ENCODE measurements at regions not wholly inside any gene's neighbourhood (a gene's known extent, or its start where the extent isn't known, plus 50 kb on each side); places are given as distances from the start of the nearest gene placed in this dataset.

DNA sequence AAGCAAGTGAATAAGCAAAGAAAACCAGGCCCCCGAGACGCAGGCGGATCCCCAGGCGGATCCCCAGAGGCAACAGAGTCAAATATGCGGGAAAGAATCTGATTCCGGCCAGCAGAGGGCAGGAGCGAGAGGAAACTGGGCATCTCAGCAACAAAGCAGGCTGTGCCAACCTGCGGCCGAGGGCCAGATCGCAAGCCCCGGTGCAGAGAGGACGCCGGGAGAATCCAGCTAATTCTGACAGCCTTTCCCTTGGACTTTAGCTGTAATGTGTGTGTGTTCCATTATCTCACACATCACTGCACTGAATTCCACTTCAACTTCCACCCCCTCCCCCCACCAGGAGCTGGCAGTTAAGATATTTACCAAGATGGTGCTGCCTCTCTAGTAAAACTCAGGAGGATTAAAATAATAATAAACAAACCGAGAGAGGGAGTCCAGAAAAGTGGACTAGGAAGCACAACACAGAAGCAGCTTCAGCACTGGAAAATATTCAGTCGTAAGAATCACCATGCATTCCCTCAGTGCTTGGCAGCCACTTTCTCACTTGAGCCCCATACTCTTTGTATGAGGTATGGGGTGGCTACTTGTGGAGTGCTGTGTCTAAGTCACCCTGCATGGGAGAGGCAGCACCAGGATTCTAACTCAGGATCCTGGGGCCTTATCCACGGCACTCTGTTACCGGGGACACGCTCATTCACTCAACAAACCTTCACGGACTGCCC lies 66.2 kb upstream of the SNX9 start:
- DNase-seq (ENCODE audit: low read depth), result peak; percentile 83

DNA sequence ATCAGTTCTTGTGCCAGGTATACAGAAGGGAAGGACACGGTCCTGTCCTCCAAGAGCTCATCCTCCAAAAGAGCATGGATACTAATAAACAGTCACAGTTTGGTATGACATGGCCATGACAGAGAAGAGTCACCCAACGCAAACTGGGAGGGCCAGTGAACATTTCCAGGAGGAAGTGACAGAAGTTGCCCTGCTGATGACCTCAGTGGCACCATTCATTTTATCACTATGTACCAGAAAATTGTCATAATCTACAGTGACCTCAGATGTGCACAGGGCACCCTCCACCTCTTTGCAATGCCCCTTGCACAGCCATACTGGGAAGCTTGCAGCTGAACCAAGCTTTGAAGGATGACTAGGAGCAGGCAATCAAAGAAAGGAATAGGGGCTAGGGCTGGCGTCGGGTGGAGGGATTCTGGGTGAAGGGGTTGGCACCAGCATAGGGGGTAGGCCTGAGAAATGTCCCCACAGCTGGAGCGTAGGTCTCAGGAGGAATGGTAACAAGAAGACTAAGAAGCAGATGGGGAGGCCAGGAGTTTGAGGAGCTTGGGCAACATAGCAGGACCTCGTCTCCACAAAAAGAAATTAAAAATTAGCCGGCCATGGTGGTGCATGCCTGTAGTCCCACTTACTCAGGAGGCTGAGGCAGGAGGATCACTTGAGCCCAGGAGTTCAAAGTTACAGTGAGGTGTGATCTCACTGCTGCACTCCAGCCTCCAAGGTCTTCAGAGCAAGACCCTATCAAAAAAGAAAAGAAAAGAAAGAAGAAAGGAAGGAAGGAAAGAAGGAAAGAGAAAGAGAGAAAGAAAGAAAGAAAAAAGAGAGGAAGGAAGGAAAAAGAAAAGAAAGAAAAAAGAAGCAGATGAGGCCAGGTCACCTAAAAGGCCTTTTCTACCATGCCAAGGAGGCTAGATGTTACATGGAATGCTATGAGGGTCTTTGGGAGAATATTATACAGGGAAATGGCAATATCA lies 65.3 kb upstream of the SNX9 start:
- no peak for DNase-seq (ENCODE audit: low read depth)

GRCh38 chr6:157758516-157759023 lies 64.5 kb upstream of the SNX9 start:
- DNase-seq (ENCODE audit: low read depth), result no peak

DNA sequence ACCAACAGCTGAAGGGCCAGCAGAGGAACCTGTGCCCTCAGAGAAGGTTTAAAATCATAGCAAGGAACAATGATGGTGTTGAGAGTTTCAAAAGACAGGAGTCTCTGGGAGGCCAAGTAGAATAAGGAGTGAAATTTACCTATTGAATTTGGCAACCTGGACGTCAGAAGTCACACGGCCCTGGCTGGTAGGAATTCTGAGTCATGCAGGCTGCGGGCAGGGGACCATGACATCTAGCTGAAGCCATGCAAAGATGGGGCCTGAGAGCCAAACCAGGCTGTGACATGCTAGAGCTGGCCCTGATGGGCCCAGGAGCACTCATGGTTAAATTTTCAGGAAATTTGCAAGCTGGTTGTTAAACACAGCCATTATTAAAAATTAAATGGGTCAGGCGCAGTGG lies 64.0 kb upstream of the SNX9 start:
- DNase-seq (ENCODE audit: low read depth), result no peak

GRCh38 chr6:157760137-157760536 lies 62.9 kb upstream of the SNX9 start:
- DNase-seq (ENCODE audit: low read depth), result no peak

DNA sequence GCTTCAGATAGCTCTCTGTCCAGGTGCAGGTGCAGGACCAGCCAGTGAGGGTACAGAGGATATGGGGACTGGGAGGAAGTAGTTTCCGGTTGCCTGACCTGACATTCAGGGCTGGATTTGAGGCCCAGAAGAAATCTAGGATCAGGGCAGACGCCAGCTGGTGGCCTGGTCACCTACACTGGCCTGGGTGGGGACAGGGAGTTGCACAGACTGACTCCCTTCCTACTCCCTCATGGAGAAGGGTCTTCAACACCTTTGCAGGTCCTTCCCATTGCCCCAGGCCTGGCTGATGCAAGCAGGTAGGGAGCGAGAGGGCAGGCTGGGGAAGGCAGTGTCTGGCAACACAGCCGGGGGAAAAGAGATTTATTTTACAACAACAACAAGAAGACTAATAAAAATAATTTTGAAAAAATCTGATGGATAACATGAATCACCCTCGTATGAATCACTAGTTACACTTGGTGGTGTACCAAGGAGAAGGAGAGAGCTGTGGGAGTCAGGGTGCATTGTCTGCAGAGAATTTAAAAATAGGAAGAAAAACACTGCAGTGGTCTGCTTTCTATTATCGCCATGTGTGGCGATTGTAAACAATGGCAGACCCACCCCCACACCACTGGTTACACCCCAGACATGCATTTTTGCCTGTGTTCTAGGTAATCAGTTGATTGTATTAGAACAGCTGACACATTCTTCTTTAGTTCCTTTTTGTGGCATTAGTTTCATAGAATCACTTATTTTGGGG lies 62.3 kb upstream of the SNX9 start:
- peak; percentile 90 for DNase-seq (ENCODE audit: low read depth)

DNA sequence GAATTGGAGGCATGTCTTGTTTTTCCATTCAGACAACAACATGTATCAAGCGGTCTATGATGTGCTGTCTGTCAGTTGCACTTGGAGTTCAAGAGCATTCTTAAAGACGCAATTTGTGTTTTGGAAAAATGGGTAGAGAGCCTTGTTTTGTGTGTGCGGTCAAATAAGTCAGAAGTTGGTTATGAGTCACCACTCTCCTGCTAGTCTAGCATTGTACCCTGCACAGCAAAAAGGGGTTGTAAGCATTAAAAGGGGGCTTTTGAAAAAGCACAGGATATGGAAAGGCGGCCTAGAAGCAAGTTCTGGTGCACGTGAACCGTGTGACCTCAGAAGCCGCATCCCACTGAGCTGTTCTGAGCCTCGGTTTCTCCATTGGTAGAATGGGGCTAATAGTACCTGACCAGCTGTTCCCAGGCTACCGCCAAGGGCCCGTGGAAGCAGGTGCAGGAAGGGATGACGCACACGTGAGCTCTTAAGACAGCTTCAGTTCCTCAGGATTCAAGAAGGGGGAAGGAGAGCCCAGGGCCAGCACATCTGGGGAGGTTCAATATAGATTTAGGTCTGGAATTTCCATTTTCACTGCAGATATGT lies 61.6 kb upstream of the SNX9 start:
- DNase-seq (ENCODE audit: low read depth), result peak; percentile 74

DNA sequence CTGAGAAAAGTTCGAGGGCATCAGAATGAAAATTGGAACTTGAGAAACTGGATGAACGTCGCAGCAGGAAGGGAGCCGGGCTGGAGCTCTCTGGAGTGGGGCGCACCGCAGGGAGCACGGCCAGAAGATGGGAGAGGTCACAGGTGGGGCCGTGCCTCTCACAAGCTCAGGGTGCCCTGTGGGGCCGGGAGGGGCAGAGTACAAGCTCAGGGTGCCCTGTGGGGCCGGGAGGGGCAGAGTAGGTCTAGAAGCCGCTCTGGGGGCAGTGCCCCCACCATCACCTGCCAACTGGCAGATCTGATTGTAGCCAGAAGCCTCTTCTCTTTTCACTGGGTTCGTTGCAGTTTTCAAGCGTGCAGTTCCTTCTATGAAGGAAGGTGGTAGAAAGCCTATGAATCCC lies 61.1 kb upstream of the SNX9 start:
- DNase-seq (ENCODE audit: low read depth), result no peak

DNA sequence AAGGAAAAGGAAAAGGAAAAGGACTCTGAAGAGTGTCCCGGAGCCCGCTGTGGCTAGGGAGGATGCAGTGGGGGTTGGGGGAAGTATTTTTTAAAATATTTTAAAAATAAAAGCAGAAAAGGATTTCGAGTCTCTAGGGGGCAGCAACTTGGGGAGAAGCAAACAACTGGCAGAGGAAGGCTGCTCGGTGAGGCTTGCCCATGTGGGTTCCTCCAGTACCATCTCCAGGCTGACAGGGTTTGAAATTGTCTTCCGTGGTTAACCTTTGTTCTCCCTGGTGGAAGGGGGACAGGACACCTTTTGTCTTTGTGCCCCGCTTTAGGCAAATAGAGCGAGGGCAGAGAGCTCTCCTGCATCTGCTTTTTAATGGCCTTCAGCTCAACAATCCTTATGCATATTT lies 60.4 kb upstream of the SNX9 start:
- no peak for DNase-seq (ENCODE audit: low read depth)

DNA sequence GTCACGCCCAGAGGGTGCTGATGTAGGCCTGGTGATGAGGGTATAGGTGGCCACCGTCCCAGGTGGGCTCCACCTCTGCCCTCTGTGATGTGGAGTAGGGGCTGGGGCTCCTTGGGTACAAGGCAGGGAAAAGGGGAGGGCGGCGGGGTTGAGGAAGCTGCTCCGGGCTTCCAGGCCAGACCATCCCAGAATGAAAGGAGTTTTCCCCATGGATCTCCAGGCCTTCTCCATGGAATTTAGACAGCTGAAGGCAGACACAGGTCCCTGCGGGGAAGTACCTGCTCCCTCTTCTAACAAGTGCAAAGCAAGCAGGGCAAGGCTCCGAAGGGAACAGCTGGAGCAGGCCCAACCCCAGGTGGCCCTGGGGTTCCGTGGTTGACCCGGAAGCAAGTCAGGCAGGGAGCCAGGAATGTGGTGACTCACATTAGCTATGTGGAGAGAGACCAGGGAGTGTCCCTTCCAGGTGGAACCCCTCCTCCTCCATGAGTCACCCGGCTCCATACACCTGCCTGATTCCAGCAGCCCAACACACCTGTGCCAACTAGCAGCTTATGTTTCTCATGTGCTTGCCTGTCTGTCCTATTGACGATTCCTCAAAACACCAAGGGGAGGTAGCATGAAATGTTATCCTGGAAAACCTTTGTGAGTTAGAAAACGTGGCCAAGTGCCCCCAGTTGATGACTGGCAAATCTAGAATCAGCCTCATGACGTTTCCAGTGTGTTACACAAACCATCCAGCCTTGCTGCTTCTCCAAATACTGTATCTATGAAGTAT lies 59.7 kb upstream of the SNX9 start:
- no peak for DNase-seq (ENCODE audit: low read depth)

- no peak for DNase-seq (ENCODE audit: low read depth)
These were observed 59.2 kb upstream of the SNX9 start for GRCh38 chr6:157763904-157764177.

DNA sequence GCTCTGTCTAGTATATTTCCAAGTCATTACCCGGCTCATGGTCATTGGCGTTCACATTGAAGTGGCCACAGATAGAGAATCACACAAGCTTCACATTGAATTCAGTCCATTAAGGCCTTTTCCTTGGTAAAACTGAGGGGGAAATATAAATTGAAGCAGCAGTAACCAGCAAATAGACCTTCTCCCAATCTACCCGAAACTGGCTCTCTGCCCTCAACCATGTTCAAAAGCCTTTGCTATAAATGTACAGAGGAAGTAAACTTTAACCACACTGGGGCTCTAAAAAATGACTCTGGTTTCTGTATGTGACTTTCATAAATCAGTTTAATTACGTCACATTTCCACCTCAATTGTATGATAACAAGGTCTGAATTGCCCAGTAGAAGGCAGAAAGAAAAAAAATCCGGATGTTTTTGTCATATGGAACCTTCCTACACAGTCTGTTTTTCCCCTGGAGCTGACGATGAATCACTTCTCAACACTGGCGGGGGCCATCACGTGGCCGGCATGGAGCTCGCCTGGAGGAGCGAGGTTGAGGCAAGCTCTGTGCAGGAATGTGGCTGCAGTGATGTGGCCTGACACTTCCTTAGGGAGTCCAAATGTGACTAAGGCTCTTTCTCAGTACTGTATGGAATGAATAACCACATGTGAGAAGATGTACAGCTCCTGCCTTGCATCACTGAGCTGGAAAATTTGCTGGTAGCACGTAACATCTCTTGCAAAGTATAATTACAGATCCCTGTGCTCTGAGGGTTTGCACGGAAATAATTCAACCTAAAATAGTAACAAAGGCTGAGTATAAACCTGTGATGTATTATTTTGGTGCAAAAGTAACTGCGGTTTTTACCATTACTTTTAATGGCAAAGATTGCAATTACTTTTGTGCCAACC lies 58.6 kb upstream of the SNX9 start:
- peak; percentile 100 for DNase-seq (ENCODE audit: low read depth)

DNA sequence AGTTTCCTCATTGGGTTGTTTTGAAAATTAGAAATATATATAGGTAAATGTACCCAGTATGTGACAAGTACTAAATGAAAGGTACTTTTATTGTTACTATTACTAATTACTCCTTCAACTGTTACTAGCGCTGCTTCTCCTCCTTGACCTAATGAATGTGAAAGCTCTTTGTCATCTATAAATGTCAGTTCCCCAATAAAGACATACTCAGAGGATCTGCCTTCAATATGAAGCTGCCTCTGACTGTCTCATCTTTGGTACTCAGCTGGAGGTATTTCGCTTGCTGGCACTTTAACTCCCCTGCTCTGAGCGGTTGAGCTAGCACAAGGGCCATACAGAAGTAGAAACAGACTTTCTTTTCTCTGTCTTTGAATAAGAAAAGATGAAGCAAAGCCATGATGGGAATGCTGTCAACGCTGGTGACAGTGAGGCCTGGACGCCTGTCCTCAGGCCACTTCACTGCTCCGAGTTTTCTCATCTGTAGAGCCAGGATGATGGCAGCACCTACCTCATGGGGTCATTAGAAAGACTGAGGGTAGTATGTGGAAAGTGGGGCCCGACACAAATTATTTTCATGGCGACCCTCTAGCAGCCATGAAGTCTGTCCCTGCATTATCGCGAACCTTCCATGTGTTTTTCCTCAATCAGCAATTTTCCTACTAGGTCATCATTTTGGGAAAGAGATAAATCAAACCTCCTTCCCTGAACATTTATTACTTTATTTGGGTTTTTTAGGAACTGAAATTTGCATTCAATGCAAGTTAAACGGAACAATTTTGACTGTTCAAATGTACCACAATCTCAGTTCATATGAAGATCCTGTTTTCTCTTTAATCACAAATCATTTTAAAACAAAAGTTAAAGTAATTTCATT lies 55.9 kb upstream of the SNX9 start:
- no peak for DNase-seq (ENCODE audit: low read depth)

DNA sequence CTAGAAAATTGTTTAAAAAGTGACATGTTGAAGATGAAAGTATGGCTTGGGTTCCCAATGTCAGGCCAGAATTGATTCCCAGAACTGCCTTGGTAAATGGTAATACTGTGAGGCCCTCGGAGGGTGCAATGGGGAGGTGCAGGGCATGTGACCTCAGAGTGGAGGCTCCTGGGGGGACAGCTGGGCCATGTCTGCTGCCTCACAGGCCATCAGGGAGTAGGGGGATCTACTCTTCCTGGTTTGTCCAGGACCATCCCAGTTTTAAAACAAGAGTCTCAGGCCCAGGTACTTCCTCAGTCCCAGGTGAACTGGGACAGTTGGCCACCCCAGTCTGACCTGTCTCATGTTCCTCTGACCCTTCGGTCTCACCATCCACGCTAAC lies 55.3 kb upstream of the SNX9 start:
- no peak for DNase-seq (ENCODE audit: low read depth)

GRCh38 chr6:157768304-157768703 lies 54.7 kb upstream of the SNX9 start:
- DNase-seq (ENCODE audit: low read depth), result no peak

GRCh38 chr6:157768863-157769551 lies 54.0 kb upstream of the SNX9 start:
- no peak for DNase-seq (ENCODE audit: low read depth)

DNA sequence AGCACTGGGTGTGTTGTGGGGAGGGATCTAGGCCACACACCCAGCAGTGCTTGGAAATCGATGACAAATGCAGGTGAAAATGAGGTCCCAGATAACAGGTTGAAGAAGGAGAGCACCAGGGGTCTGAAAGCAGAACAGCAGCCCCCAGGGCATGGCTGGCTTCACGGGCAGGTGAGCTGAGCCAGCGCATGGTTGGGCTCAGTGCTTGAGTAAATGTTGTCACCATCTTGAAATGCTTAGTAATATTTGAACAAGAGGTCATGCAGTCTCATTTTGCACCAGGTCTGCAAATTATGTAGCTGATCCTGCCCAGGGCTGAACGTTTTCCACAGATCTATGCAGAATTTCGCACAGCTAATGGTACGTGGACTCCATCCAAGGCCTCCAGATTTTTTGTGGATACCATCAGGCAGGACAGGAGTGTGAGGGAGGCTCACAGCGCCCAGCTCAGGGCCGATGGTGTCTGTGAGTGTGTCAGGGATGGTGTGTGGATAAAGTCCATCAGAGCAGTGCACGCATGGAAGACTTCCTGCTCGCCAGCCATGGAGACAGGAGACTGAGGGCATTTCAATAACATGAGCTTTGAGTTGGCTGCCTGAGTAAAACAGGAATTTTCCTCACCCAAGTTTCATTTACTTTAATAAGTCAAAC lies 53.1 kb upstream of the SNX9 start:
- no peak for DNase-seq (ENCODE audit: low read depth)

DNA sequence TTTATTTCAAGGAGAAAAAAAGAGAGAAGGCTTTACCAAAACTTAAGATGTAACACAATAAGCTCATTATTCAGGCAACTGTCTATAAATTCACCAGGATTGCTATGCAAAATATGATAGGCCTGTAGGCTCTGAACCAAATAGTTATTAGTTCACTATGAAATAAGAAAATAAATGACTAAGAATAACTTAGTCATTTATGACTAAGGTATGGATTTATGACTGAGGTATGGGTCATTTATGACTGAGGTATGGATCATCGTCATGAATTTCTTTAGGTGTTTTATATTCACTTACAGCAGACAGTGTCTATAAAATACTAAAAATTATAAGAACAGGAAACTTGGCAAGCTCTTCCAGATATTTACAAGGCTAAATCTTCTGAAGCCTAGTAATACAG lies 52.1 kb upstream of the SNX9 start:
- DNase-seq (ENCODE audit: low read depth), result no peak

All from stromal cell of bone marrow (primary cell).